ENCODE measurements at regions not wholly inside any gene's neighbourhood (a gene's known extent, or its start where the extent isn't known, plus 50 kb on each side); places are given as distances from the start of the nearest gene placed in this dataset.
A peak's percentile ranks its signal among the peaks of the same experiment; 100 is the strongest.

GRCh38 chr1:117271129-117271528 is 60.4 kb upstream of the VTCN1 start:
- DNase-seq (ENCODE audit: low read depth), result no peak
- TF ChIP-seq CTCF (IDR thresholded peaks at IDR 0.05; ENCODE audit: insufficient read depth, low read depth, low read length, missing control alignments), result no peak
- H3K4me3 ChIP-seq (ENCODE audit: low read length), result no peak overlapping the region

- TF ChIP-seq CTCF (IDR thresholded peaks at IDR 0.05; ENCODE audit: insufficient read depth, low read depth, low read length, missing control alignments), result no peak
- no peak for DNase-seq (ENCODE audit: low read depth)
- H3K4me3 ChIP-seq (ENCODE audit: low read length), result no peak overlapping the region
Observed at GRCh38 chr1:117270679-117271078, 60.0 kb upstream of the VTCN1 start.

GRCh38 chr1:117268535-117269455 is 58.1 kb upstream of the VTCN1 start:
- peak; percentile 41 for DNase-seq (ENCODE audit: low read depth)
- no peak for TF ChIP-seq CTCF (IDR thresholded peaks at IDR 0.05; ENCODE audit: insufficient read depth, low read depth, low read length, missing control alignments)
- no peak overlapping the region for H3K4me3 ChIP-seq (ENCODE audit: low read length)

- TF ChIP-seq CTCF (IDR thresholded peaks at IDR 0.05; ENCODE audit: insufficient read depth, low read depth, low read length, missing control alignments), result no peak
- no peak for DNase-seq (ENCODE audit: low read depth)
- H3K4me3 ChIP-seq (ENCODE audit: low read length), result no peak overlapping the region
Observed at GRCh38 chr1:117267232-117267774, 56.6 kb upstream of the VTCN1 start.

- no peak overlapping the region for H3K4me3 ChIP-seq (ENCODE audit: low read length)
- no peak for TF ChIP-seq CTCF (IDR thresholded peaks at IDR 0.05; ENCODE audit: insufficient read depth, low read depth, low read length, missing control alignments)
- no peak for DNase-seq (ENCODE audit: low read depth)
Observed at GRCh38 chr1:117262976-117263375, 52.2 kb upstream of the VTCN1 start.

- no peak for TF ChIP-seq CTCF (IDR thresholded peaks at IDR 0.05; ENCODE audit: insufficient read depth, low read depth, low read length, missing control alignments)
- no peak for DNase-seq (ENCODE audit: low read depth)
- no peak overlapping the region for H3K4me3 ChIP-seq (ENCODE audit: low read length)
Observed at GRCh38 chr1:117261424-117261785, 50.7 kb upstream of the VTCN1 start.
